ENCODE measurements at regions not wholly inside any gene's neighbourhood (a gene's known extent, or its start where the extent isn't known, plus 50 kb on each side); places are given as distances from the start of the nearest gene placed in this dataset.

DNA sequence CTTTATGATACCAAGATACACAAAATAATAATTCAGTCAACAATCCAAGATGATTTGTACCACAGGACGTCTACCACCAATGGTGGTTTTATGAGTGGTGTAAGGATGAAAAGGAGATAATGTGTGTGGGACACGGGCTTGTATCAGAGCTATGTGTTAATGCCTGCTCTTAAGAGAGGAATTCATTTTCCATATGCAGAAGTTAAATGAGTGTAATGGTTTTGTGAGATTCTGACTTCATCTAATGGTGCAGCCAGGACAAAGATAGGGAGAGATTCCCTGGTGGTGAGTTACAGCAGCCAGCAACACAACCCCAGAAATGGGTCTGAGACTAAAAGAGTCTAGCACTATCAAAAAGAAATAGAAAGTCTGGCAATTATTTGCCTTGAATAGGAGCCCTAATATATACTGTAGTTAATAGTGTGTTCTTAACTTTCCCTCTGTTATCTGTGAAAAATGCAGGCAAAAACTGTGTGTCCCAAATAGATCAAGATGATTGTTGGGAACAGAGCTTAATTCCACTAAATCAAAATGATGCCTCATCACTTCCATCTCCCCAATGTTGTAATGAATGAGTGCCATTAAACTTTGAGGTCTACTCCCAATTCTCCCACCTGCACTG, 455.0 kb upstream of the TCF4 start:
- H3K23ac ChIP-seq (ENCODE audit: insufficient read length, low read depth, low read length), result no peak overlapping the region
- H3K14ac ChIP-seq (ENCODE audit: insufficient read depth, low read length), result no peak overlapping the region
- TF ChIP-seq, protein P1, sequence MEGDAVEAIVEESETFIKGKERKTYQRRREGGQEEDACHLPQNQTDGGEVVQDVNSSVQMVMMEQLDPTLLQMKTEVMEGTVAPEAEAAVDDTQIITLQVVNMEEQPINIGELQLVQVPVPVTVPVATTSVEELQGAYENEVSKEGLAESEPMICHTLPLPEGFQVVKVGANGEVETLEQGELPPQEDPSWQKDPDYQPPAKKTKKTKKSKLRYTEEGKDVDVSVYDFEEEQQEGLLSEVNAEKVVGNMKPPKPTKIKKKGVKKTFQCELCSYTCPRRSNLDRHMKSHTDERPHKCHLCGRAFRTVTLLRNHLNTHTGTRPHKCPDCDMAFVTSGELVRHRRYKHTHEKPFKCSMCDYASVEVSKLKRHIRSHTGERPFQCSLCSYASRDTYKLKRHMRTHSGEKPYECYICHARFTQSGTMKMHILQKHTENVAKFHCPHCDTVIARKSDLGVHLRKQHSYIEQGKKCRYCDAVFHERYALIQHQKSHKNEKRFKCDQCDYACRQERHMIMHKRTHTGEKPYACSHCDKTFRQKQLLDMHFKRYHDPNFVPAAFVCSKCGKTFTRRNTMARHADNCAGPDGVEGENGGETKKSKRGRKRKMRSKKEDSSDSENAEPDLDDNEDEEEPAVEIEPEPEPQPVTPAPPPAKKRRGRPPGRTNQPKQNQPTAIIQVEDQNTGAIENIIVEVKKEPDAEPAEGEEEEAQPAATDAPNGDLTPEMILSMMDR (conservative IDR thresholded peaks at IDR 0.05), result no peak
- no peak overlapping the region for H3K18ac ChIP-seq (ENCODE audit: insufficient read length, low read depth, low read length)
- H2AFZ ChIP-seq (ENCODE audit: low read length), result no peak overlapping the region
- no peak overlapping the region for H2BK20ac ChIP-seq (ENCODE audit: low read depth, low read length, poor library complexity, severe bottlenecking)
- H3K79me1 ChIP-seq (ENCODE audit: insufficient read depth, low read depth, low read length, poor library complexity, severe bottlenecking), result no peaks in the 10 kb centered on the region
- no peaks in the 10 kb centered on the region for H3K9me3 ChIP-seq (ENCODE audit: control insufficient read depth, low read depth, low read length)
- no peak overlapping the region for H2BK15ac ChIP-seq (ENCODE audit: low read depth, low read length)
- no peak overlapping the region for H3K56ac ChIP-seq (ENCODE audit: insufficient read length, low read depth, low read length)
- no peaks in the 10 kb centered on the region for H3K79me2 ChIP-seq (ENCODE audit: insufficient read depth, low read length)
- no peak overlapping the region for H4K5ac ChIP-seq (ENCODE audit: insufficient read length, low read depth, low read length)
- Mint-ChIP-seq H3K4me3 (no peak overlapping the region), H3K27me3 (ENCODE audit: low read depth) (no peaks in the 10 kb centered on the region), H3K27ac (no peak overlapping the region), H3K9me3 (peaks cover 3 to 7% of the 10 kb centered on the region in 2 experiments), H3K36me3 (ENCODE audit: insufficient read depth in 1 of 3, low read depth in 3 of 3) (peaks cover 0 to 8% (median 0%) of the 10 kb centered on the region in 3 experiments; a peak in 3 of 7 replicates), H3K4me1 (peaks cover 20 to 28% of the 10 kb centered on the region in 2 experiments)
- peaks cover 3% of the 10 kb centered on the region for H3K4me1 ChIP-seq (ENCODE audit: insufficient read depth, low read length)
- no peak overlapping the region for H2BK120ac ChIP-seq (ENCODE audit: low read depth, low read length, poor library complexity, severe bottlenecking)
- no peak overlapping the region for H3K4me2 ChIP-seq (ENCODE audit: insufficient read depth, insufficient read length, low read length)
- no peak overlapping the region for H2AK5ac ChIP-seq (ENCODE audit: insufficient read length, low read length)
- no peak overlapping the region for H4K8ac ChIP-seq (replicated peaks; ENCODE audit: insufficient read length, low read depth, low read length)
- no peaks in the 10 kb centered on the region for H3K23me2 ChIP-seq (ENCODE audit: insufficient read length, low read depth, low read length, poor library complexity, severe bottlenecking)
- WGBS (ENCODE audit: extremely low coverage, insufficient read length, low lambda C conversion rate), result no CpG with 5 or more reads among the region's 2 CpGs
- H3K27ac ChIP-seq (ENCODE audit: insufficient read length, low read depth, low read length), result no peak overlapping the region
- H3K9ac ChIP-seq (ENCODE audit: extremely low read depth, insufficient read length, low read length), result no peak overlapping the region
- no peak for DNase-seq
- no peak overlapping the region for H3T11ph ChIP-seq (ENCODE audit: low read length)
- no peaks in the 10 kb centered on the region for H3K27me3 ChIP-seq (ENCODE audit: insufficient read depth, low read length)
- no peak overlapping the region for H2BK12ac ChIP-seq (ENCODE audit: insufficient read length, low read depth, low read length)
- H4K91ac ChIP-seq (ENCODE audit: insufficient read length, low read depth, low read length), result no peak overlapping the region
- H3K4ac ChIP-seq (ENCODE audit: low read depth, low read length), result no peak overlapping the region
- H2BK5ac ChIP-seq (ENCODE audit: insufficient read length, low read length), result no peak overlapping the region
- H4K20me1 ChIP-seq (ENCODE audit: control insufficient read depth, insufficient read depth, insufficient read length), result no peaks in the 10 kb centered on the region
